HUDEP-2 (cell line): ENCODE measurements at regions not wholly inside any gene's neighbourhood (a gene's known extent, or its start where the extent isn't known, plus 50 kb on each side); places are given as distances from the start of the nearest gene placed in this dataset.
"Not testable (repeated sequence)": the region's sequence is repeated elsewhere in the genome, so short reads cannot be mapped to it uniquely, and the experiment has no call there.

ENCODE experiments used
- DNase-seq, 76 experiments: peaks; one replicate each; lab custom pipeline; 2025; ENCODE audit not compliant: unreplicated experiment in 76 of 76; lab: John Stamatoyannopoulos, UW

DNA sequence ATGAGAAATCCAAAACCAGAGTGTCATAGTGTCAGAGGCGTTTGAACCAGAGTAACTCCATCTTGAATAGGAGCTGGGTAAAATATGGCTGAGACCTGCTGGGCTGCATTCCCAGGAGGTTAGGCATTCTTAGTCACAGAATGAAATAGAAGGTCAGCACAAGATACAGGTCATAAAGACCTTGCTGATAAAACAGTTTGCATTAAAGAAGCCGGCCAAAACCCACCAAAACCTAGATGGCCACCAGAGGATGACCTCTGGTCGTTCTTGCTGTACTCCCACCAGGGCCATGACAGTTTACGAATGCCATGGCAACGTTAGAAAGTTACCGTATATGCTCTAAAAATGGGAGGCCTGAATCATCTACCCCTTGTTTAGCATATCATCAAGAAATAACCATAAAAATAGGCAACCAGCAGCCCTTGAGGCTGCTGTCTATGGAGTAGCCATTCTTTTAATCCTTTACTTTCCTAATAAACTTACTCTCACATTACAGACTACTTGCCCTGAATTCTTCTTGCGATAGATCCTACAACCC, 67.1 kb upstream of the NANOS1 start:
- DNase-seq, result not testable (repeated sequence)

DNA sequence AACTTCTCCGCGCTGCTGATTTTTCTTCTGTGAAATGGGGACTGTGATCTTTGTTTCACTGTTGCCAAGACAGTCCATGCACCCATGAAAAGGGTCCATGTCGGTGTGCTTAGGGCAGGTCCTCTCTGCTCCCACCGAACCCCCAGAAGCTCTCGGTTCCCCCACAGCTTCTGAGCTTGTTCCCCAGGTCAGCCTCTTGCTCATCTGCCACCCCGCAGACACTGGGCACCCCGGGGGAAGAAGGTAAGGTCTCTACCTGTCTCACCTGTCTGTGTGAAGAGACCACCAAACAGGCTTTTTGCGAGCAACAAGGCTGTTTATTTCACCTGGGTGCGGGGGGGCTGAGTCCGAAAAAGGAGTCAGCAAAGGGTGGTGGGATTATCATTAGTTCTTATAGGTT, 66.2 kb upstream of the NANOS1 start:
- no peak for DNase-seq

DNA sequence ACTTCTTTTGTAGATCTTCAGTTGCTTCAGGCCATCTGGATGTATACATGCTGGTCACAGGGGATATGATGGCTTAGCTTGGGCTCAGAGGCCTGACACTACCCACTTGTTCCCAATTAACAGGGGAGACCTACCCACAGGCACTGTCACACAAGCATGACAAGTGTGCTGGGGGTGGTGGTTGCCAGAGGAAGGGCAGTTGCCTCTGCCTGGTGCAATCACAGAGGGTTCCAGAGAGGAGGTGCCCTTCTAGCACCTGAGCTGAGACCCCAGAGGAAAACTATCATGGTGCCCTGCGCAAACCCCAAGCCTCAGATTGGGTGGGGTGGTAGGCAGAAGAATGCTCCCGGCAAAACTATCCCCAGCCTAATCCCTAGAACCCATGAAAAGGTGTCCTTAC, 65.6 kb upstream of the NANOS1 start:
- no peak for DNase-seq

DNA sequence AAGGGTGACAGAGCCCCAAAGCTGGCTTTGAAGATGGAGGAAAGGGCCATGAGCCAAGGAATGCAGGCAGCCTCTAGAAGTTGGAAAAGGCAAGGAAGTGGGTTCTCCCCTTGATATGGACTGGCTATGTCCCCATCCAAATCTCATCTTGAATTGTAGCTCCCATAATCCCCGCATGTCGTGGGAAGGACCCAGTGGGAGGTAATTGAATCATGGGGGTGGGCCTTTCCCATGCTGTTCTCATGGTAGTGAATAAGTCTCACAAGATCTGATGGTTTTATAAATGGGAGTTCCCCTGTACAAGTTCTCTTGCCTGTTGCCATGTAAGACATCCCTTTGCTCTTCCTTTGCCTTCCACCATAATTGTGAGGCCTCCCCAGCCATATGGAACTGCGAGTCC, 65.0 kb upstream of the NANOS1 start:
- not testable (repeated sequence) for DNase-seq

DNA sequence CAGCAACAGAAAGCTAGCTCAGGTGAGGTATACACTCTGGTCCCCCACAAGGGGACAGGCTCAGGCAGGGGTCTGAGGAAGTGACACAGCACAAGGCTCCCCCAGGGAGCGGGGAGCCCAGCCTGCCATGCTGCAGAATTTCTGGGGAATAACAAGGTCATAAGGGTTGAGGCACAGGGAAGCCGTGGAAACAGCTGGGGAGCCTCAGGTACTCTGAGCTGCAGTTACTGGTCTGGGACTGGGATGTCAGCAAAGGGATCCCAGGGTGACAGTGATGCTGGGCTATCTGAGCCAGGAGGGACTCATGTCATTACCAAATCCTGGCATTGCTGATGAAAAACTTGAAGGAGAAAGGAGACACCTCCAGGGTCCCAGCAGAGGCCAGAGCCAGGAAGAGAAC, 64.4 kb upstream of the NANOS1 start:
- no peak for DNase-seq

DNA sequence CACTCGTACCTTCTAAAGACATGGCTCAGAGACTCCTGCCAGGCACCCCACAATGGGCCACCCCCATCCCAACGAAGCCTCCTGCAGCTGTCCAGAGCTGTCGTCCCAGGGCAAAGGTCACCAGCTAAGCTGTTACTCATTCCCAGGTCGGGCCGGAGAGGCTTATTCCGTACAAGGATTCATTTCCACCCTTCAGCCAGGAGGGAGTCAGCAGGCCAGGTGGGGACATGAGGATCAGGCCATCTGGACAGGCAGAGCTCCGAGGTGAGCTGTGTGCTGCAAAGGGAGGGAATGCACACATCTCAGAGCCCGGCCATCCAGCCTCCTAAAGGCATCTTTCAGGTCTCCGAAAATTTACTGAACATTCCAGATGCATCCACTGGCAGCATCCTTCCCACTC, 63.9 kb upstream of the NANOS1 start:
- DNase-seq, result no peak

DNA sequence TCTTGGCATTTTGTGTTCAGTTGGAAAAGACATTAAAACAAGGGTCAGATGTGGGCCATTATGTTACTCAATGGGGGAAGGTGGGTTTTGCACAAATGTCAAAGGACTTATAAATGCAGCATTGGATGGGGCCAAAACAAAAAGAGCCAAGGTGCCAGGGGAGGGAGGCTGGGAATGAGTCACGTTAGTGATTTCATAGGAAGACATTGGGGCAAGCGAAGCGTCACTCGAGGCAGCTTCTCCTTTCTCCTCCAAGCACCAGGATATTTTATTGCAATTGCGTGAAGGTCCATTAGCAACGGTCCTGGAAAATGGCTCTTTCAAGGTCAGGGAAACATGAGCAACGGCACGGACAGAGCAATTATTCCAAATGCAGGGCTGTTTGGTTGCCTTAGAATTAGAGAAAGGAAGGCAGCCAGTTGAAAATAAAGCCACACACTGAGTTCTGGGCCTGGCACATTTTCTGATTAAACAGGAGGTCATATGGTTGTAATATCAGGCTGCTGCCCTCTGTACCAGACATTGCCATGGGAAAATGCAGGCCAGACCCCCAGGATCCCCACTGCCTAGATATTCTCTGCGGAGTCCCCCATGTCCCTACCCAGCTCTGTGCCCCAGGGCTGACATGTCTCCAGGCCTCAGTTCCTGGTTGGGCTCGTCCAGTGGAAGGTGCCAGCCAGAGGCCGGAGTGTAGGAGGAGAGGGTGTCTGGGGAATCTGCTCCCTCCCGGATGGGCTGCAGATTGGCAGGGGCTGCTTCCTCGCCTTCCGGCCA, 63.3 kb upstream of the NANOS1 start:
- no peak for DNase-seq

DNA sequence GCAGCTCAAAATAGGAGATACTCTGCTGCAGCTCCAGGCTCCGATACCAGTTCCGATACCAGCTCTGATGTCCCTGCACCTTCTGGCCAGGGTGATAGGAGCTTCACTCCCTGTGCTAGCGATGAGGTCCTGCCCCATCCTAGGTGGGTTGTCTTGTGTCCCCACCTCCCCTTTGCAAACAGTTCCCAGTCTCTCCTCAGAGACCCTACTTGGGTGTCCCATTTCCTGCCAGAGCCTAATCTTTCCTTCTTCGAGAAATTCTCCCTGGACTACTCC, 62.7 kb upstream of the NANOS1 start:
- no peak for DNase-seq

DNA sequence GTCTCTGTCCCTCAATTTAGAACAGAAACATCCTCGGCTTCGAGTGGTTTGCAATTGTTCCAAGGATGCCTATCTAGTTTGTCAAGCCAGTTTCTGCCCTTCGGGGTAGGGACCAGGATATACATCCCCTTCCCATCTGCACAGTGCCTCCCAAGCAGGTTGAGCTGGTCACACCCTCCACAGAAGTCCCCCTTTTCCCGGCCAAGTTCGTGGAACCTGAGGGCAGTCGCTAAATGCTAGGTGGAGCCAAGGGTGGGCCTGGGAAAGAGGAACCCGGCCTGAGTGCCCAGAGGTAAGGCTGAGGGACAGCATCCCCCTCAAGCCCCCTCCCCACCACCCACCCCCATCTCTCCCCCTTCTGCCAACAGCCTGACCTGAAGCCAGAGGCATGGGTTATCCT, 62.4 kb upstream of the NANOS1 start:
- no peak for DNase-seq

DNA sequence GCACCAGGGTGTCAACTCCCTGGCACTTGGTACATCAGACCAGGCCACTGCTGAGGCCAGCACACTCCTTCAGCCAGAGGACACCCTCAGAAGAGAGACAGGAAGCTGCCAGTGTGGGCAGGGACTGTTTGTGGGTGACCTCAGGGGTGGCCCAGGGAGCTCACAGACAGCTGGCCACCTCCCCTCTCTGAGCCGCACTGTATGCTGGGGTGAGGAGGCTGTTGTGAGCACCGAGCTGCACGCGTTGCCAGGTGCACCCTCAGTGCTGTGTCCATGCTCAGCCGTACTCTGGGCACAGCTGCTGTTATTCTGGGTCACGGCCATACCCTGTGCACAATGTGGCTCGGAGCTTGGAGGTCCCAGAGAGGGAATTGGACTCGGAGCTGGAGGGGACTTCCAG, 61.5 kb upstream of the NANOS1 start:
- DNase-seq, result no peak

DNA sequence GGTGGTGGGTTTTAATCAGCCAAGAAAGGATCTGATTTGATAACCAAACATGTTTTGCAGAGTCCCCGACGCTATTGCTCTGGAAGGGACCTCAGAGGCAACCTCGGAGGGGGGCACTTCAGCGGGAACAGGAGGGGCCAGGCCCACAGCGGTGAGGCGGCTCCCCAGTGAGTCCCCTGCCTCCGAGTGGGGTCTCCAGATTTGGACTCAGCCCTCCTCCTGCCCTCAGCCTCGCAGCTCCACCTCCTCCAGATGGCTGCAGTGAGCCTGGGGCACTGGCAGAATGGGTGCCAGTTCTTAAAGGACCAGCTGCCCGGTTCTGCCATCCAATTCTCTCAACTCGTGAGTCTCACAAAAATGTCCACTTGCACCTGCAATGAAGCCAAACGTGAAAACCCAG, 61.0 kb upstream of the NANOS1 start:
- DNase-seq, result no peak

DNA sequence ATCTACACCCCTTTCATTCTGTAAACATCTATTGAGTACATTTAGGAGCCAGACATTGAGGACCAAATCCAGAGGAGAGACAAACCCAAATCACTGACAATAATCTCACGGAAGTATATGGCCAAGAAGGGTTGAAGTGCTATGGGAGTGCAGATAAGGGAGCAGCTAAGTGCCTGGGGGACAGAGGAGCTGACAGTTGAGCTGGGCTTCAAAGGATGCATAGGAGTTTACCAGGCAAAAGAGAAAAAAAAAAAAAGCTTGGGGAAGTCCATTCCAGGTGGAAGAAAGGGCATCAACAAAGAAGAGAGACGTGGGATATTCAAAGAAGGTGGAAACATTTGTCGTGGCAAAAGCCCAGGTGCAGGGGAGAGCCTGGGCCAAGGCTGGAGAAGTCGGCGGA, 60.5 kb upstream of the NANOS1 start:
- no peak for DNase-seq

DNA sequence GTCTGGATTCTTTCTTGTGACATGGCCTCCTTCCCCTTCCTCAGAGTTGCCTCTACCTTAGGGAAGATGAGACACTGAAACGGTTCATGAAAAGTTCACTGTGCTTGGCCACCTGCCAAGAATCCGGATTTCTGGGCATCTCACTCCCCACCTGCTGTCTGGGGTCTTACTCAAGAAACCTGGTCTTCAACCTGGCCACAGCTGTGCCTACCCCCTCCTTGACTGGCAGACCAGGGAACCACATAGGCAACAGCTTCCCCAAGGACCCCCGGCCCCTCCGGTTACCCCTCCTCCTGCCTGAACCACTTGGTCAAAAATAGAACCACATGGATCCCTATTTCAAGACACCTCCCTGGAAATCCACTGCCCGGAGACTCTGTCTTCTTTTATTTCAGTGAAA, 58.7 kb upstream of the NANOS1 start:
- DNase-seq, result no peak

DNA sequence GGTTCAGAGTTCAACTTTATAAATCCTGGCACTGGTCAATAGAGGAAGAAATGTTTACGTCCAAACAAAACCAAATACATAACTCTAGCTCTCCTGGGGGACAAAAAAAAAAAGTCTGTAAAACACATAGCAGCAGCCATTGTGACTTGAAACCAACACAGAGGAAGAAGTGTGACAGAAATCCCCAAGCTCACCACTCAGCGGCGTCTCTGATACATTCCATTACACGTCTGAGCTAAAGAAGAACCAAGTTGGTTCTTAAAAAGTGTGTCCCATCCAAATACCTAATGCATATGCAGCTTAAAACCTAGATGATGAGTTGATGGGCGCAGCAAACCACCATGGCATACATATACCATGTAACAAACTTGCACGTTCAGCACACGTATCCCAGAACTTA, 58.3 kb upstream of the NANOS1 start:
- no peak for DNase-seq

DNA sequence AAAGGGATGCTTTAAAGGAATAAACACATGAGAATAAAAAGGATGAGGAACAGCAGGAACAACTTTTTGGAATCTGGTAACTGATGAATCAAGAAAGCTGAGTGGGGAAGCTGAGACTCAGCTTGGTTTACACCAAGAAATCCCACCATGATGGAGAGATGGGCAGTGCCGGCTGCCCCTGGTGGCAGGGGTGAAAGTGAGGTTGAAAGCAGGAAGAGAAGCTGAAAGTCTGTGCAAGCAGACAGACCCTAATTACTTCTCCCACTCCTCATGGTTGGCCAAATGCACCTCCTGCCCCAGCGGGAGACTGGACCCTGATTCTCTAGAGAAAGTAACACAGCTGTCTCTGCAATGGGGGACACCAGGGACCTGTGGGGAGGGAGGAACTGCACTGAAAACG, 57.6 kb upstream of the NANOS1 start:
- DNase-seq, result no peak

DNA sequence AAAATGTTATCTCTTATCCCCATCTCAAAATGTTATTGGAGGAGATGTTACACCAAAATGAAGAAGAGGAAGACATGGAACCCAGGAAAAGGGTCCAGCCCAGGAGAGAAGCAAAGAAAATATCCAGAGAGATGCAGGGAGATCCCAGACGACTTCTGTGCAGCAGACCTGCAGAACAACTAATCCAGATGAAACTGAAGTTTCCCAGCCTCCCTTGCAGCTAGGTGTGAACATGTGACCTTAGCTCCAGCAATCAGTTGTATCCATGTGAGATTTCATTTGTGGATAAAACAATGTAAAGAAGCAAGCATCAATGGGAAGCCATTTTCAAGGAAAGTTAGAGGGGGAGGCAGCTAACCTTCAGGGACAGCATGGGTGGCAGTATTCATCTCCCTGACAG, 55.8 kb upstream of the NANOS1 start:
- no peak for DNase-seq

DNA sequence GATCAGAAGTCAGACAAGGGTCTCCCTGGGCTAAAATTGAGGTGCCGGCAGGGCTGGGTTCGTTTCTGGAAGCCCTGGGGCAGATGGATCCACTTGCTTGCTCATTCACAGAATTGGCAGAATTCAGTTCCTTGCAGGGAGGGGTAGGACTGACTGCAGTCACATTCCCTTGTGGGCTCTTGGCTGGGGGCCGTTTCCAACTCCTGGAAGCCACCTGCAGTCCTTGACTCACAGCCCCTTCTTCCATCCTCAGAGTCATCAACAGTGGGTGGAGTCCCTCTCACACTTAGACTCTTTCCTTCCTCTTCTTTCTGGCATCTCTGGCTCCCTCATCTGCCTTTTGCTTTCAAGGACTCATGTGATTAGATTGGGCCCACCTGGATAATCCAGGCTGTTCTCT, 54.6 kb upstream of the NANOS1 start:
- no peak for DNase-seq

DNA sequence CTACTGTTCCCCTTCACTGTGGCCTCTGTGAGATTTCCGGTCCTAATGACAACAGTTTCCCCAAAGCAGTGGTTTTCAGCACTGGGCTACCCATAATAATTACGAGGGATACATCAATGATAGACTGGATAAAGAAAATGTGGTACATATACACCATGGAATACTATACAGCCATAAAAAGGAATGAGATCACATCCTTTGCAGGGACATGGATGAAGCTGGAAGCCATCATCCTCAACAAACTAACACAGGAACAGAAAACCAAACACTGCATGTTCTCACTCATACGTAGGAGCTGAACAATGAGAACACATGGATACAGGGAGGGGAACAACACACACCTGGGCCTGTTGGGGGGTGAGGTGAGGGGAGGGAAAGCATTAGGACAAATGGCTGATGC, 53.3 kb upstream of the NANOS1 start:
- not testable (repeated sequence) for DNase-seq

DNA sequence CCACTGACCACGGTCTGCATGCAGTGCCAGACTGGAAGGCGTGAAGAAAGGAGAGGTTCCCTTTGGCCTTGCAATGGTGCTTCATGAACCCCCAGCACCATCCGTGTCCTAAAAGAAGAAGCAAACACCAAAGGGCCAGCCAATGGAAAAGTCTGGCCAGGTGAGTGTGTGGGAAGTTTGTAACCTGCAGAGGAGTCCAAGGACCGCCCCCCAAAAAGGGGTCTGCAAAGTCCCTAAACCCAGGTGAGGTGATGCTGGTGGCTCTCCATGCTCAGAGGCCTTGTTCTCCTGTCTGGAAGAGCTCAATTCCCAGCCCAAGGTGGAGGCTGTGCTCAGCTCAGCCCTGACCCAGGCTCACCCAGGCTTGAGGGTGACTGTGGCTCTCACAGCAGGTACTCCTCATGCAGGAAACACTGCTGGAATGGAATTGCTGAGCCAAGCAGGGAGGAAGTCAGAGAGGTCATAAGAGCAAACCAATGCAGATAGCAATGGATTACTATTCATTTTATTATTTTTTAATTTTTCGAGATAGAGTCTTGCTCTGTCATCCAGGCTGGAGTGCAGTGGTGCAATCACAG, 52.4 kb upstream of the NANOS1 start:
- no peak for DNase-seq

DNA sequence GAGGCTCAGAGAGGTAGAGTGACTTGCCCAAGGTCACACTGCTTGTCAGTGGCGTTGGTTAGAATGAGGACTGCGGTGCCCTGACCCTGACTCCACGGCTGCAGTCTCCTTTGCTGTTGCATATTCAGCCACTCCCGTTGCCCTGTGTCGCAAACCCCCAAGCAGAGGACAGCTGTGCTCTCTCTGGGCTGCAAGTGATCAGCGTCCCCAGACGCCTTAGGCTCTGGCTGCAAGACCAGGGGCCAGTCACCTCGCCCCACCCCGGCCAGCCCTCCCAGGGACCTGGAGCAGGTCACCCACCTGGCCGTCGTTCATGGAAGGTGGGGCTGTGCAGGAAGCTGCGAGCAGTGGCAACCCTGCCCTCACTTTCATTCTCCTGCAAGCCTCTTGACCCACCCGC, 51.7 kb upstream of the NANOS1 start:
- no peak for DNase-seq

DNA sequence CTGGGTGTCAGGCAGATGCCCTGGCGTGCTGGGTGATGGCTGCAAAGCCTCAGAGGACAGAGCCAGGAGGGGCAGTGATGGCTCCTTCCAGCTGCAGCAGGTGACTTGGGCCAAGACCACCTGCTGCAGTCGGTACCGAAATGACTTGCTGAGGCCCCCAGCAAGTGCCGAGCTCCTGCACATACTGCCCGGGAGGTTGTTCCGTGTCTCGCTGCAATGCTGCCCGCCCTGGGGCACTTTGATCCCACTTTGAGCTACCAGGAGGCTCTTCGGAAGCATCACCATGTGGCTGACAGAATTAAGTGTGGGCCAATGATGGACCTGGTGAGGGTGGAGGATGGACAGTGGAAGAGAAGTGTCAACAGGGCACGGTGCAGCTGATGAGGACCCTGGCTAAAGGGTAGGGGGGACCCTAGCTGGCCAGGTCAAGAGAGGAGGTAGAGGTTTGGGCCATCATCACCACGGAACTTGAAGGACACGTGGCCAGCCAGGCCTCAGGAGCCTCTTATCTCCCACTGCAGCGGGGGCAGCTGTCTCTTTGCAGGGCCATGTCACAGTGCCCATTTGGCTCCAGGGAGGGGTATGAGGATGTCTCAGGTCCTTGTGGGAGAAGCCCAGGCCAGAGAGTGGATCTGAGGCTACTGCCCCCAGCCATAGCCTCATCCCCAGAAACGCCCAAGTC, 51.1 kb upstream of the NANOS1 start:
- DNase-seq, result no peak

DNA sequence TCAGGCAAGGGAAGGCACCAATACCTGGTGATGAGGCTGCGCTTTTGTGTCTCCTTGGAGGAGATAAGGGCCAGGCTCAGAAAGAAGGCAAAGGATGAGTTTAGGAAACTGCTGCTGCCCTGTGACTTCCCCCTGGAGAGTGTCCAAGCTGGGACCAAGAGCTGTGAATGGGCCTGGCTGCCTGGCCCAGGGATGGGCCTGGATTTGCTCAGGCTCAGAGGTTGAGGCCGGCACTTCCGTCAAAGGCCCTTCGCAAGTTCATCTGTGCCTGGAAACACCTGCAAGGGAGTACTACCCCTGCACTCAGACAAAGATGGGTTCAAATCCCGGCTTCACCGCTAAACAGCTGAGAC, 50.5 kb upstream of the NANOS1 start:
- DNase-seq, result no peak
